Calu3 (cell line): ENCODE measurements at regions not wholly inside any gene's neighbourhood (a gene's known extent, or its start where the extent isn't known, plus 50 kb on each side); places are given as distances from the start of the nearest gene placed in this dataset.

Experiments used
- BruUV-seq: library from RNA; stranded (reverse); fragments of 400-500 nt; replicated peaks from 2 replicates; lab custom pipeline; 2021; lab: Mats Ljungman, UMichigan
- CTCF ChIA-PET: fragments of 300-600 bp; sonication (Branson Sonifier 250); formaldehyde crosslinking; loops from one replicate; lab custom pipeline; 2022; ENCODE audit warnings: antibody characterized with exemption; lab: Charles Lee
- DNase-seq: peaks from one replicate; pipeline ENCODE4 v3.0.0; 2022
- H3K27ac Mint-ChIP-seq: one replicate; pipeline ENCODE4 v1.8.0; 2022; ENCODE audit warnings: mixed read lengths; ENCODE audit not compliant: unreplicated experiment
- H3K27me3 Mint-ChIP-seq: one replicate; pipeline ENCODE4 v1.8.0; 2022; ENCODE audit warnings: mixed read lengths; ENCODE audit not compliant: unreplicated experiment
- H3K36me3 Mint-ChIP-seq: one replicate; pipeline ENCODE4 v1.8.0; 2022; ENCODE audit warnings: mild to moderate bottlenecking, moderate library complexity, mixed read lengths; ENCODE audit not compliant: insufficient read depth, unreplicated experiment
- H3K4me1 Mint-ChIP-seq: one replicate; pipeline ENCODE4 v1.8.0; 2022; ENCODE audit warnings: mild to moderate bottlenecking, low read depth, mixed read lengths; ENCODE audit not compliant: unreplicated experiment
- H3K4me3 Mint-ChIP-seq: one replicate; pipeline ENCODE4 v1.8.0; 2022; ENCODE audit warnings: mild to moderate bottlenecking, low read depth, moderate library complexity, mixed read lengths; ENCODE audit not compliant: unreplicated experiment
- H3K9me3 Mint-ChIP-seq: one replicate; pipeline ENCODE4 v1.8.0; 2022; ENCODE audit warnings: low read depth, mixed read lengths; ENCODE audit not compliant: unreplicated experiment
- CTCF ChIP-seq: fragments of 200-600 bp; IDR thresholded peaks from one replicate; pipeline ENCODE4 v1.8.0; 2022; ENCODE audit warnings: antibody characterized with exemption; ENCODE audit not compliant: unreplicated experiment
- intact Hi-C: fragments of 100-400 bp; cut with micrococcal nuclease; formaldehyde crosslinking; loops from one replicate; pipeline ENCODE4 v1.10.0; 2022; ENCODE audit not compliant: unreplicated experiment

DNA sequence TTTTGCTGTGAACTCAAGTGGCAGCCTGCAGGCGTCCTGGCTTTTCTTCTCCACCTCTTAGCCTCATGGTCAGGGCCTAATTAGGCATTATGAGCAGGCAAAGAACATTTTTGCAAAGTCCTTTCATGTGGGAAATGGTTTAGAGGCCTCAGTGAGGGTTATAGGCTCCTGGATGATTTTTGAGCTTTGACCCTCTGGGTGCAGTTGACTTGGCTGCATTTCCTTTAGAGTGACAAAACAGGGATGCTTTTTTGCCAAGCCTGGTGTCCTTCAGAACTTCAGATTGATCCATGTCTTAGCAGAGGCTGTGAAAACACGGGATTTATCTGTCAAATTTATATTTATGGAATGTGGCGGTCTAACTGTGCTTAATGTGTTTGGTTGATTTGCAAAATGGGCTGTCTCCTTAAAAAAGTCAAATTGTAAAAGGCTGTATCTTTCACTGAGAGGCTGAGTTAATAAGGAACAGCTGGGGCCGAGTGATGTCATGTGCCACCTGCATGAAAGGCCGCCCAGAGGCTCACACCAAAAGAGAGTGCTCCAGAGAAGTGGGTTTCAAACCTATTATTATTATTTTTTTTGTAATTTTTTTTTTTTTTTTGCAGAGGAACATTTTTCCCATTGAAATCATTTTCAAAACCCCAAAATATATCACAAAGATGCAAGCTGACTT lies 192.2 kb upstream of the ARX start:
- no peak for TF ChIP-seq CTCF
- Mint-ChIP-seq H3K27me3 (no peaks in the 10 kb centered on the region), H3K9me3 (peaks cover 2% of the 10 kb centered on the region), H3K27ac (no peak overlapping the region), H3K36me3 (no peaks in the 10 kb centered on the region), H3K4me3 (no peak overlapping the region), H3K4me1 (no peaks in the 10 kb centered on the region)
- BruUV-seq: no TSS peak
- CTCF ChIA-PET: no interaction called here
- intact Hi-C loops: no loop called here
- no peak for DNase-seq

DNA sequence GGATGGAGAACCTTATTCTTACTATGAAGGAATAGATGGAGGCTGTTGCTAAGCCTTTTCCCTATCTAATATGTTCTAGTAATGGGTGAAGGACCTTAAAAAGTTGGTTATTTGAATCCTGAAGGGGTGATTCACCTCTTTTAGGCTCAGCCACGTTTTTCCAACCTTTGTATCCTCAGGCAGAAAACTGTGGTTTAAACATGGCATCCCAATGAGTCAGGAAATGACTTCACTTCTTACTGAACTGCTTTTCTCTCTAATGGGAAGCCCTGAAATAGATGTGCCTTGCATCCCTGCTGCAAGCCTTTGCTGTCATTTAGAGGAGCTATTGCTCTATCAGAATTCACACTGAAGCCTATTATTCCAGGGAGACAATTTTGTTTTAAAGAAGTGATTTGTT lies 191.0 kb upstream of the ARX start:
- Mint-ChIP-seq H3K27ac (no peak overlapping the region), H3K4me1 (no peaks in the 10 kb centered on the region), H3K4me3 (no peak overlapping the region), H3K27me3 (no peaks in the 10 kb centered on the region), H3K9me3 (peaks cover 2% of the 10 kb centered on the region), H3K36me3 (no peaks in the 10 kb centered on the region)
- CTCF ChIA-PET: no interaction called here
- DNase-seq: no peak
- TF ChIP-seq CTCF: no peak
- no TSS peak for BruUV-seq
- intact Hi-C loops: no loop called here

- DNase-seq: no peak
- no peak overlapping the region for H3K27ac Mint-ChIP-seq
- CTCF ChIA-PET: no interaction called here
- intact Hi-C loops: no loop called here
- no peak for TF ChIP-seq CTCF
- H3K4me3 Mint-ChIP-seq: no peak overlapping the region
- H3K9me3 Mint-ChIP-seq: peaks cover 2% of the 10 kb centered on the region
- no TSS peak for BruUV-seq
- H3K4me1 Mint-ChIP-seq: no peaks in the 10 kb centered on the region
- no peaks in the 10 kb centered on the region for H3K36me3 Mint-ChIP-seq
- H3K27me3 Mint-ChIP-seq: no peaks in the 10 kb centered on the region
Observed at GRCh38 chrX:25204182-25204581, 188.4 kb upstream of the ARX start.

DNA sequence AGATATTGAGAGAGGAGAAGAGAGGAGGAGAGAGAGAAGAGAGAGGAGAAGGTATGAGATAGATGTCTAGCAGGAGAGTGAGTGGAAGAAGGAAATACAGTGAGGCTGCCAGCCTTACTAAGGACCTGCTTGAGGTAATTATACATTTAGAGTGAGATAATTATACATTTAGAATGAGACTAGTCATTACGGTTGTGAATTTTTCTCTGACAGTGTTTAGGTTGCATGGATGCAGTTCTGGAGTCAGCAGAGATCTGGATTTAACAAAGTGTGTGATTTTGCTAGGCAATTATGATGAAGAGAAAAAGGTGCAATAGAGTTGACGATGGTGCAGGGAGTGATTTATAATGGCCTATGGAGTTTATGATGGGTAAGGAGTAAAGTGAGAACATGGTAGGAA lies 187.1 kb upstream of the ARX start:
- H3K4me1 Mint-ChIP-seq: no peaks in the 10 kb centered on the region
- BruUV-seq: no TSS peak
- H3K27me3 Mint-ChIP-seq: peaks cover 4% of the 10 kb centered on the region
- intact Hi-C loops: no loop called here
- no peak for DNase-seq
- CTCF ChIA-PET: no interaction called here
- no peak for TF ChIP-seq CTCF
- no peak overlapping the region for H3K27ac Mint-ChIP-seq
- H3K4me3 Mint-ChIP-seq: no peak overlapping the region
- no peaks in the 10 kb centered on the region for H3K36me3 Mint-ChIP-seq
- no peaks in the 10 kb centered on the region for H3K9me3 Mint-ChIP-seq
